ENCODE measurements at regions not wholly inside any gene's neighbourhood (a gene's known extent, or its start where the extent isn't known, plus 50 kb on each side); places are given as distances from the start of the nearest gene placed in this dataset.
"Not testable (repeated sequence)": the region's sequence is repeated elsewhere in the genome, so short reads cannot be mapped to it uniquely, and the experiment has no call there.

GRCh38 chr2:186422226-186422625 lies 63.8 kb upstream of the ZC3H15 start:
- DNase-seq: peak; percentile 21
- no peaks in the 10 kb centered on the region for H3K4me1 ChIP-seq
- H3K9me3 ChIP-seq (replicated peaks): no peaks in the 10 kb centered on the region
- no peak overlapping the region for H3K4me3 ChIP-seq
- no peak for TF ChIP-seq CTCF (IDR thresholded peaks at IDR 0.05; ENCODE audit: borderline replicate concordance)
- no peaks in the 10 kb centered on the region for H3K27me3 ChIP-seq (ENCODE audit: low read depth)
- intact Hi-C loops (cut with micrococcal nuclease): no loop called here
- no peaks in the 10 kb centered on the region for H3K36me3 ChIP-seq
- H3K27ac ChIP-seq (replicated peaks): no peak overlapping the region

GRCh38 chr2:186423481-186423880 lies 62.6 kb upstream of the ZC3H15 start:
- Histone ChIP-seq H3K4me1 (no peaks in the 10 kb centered on the region), H3K27me3 (ENCODE audit: low read depth) (no peaks in the 10 kb centered on the region), H3K27ac (replicated peaks) (no peak overlapping the region), H3K4me3 (no peak overlapping the region), H3K9me3 (replicated peaks) (no peaks in the 10 kb centered on the region), H3K36me3 (no peaks in the 10 kb centered on the region)
- intact Hi-C loops (cut with micrococcal nuclease): no loop called here
- TF ChIP-seq CTCF (IDR thresholded peaks at IDR 0.05; ENCODE audit: borderline replicate concordance): no peak
- DNase-seq: no peak

GRCh38 chr2:186424265-186424664 lies 61.8 kb upstream of the ZC3H15 start:
- Histone ChIP-seq H3K4me3 (no peak overlapping the region), H3K27ac (replicated peaks) (no peak overlapping the region), H3K36me3 (no peaks in the 10 kb centered on the region), H3K4me1 (no peaks in the 10 kb centered on the region), H3K9me3 (replicated peaks) (no peaks in the 10 kb centered on the region), H3K27me3 (ENCODE audit: low read depth) (no peaks in the 10 kb centered on the region)
- TF ChIP-seq CTCF (IDR thresholded peaks at IDR 0.05; ENCODE audit: borderline replicate concordance): no peak
- DNase-seq: no peak
- intact Hi-C loops (cut with micrococcal nuclease): no loop called here

- TF ChIP-seq CTCF (IDR thresholded peaks at IDR 0.05; ENCODE audit: borderline replicate concordance): no peak
- Histone ChIP-seq H3K27me3 (ENCODE audit: low read depth) (no peaks in the 10 kb centered on the region), H3K36me3 (no peaks in the 10 kb centered on the region), H3K9me3 (replicated peaks) (no peaks in the 10 kb centered on the region), H3K4me1 (no peaks in the 10 kb centered on the region), H3K27ac (replicated peaks) (no peak overlapping the region), H3K4me3 (no peak overlapping the region)
- intact Hi-C loops (cut with micrococcal nuclease): no loop called here
- DNase-seq: no peak
These were observed 60.5 kb upstream of the ZC3H15 start for GRCh38 chr2:186425576-186425975.

- DNase-seq: no peak
- TF ChIP-seq CTCF (IDR thresholded peaks at IDR 0.05; ENCODE audit: borderline replicate concordance): no peak
- H3K36me3 ChIP-seq: no peaks in the 10 kb centered on the region
- intact Hi-C loops (cut with micrococcal nuclease): no loop called here
- no peaks in the 10 kb centered on the region for H3K27me3 ChIP-seq (ENCODE audit: low read depth)
- H3K4me1 ChIP-seq: no peaks in the 10 kb centered on the region
- H3K27ac ChIP-seq (replicated peaks): no peak overlapping the region
- no peak overlapping the region for H3K4me3 ChIP-seq
- H3K9me3 ChIP-seq (replicated peaks): no peaks in the 10 kb centered on the region
These were observed 59.7 kb upstream of the ZC3H15 start for GRCh38 chr2:186426153-186427016.

- H3K4me1 ChIP-seq; intact Hi-C loops (cut with micrococcal nuclease): not testable (repeated sequence)
These were observed 59.1 kb upstream of the ZC3H15 start for GRCh38 chr2:186427017-186427350.

More at GRCh38 chr2:186427017-186427350, 59.1 kb upstream of the ZC3H15 start:
- not testable (repeated sequence) for H3K36me3 ChIP-seq; H3K27ac ChIP-seq (replicated peaks); DNase-seq; H3K4me3 ChIP-seq; H3K27me3 ChIP-seq (ENCODE audit: low read depth); H3K9me3 ChIP-seq (replicated peaks)
